ENCODE measurements at regions not wholly inside any gene's neighbourhood (a gene's known extent, or its start where the extent isn't known, plus 50 kb on each side); places are given as distances from the start of the nearest gene placed in this dataset.

GRCh38 chr7:68074242-68074641, 1077.6 kb downstream of the TYW1 start:
- TF ChIP-seq ZNF843 (tag by site-specific recombination; IDR thresholded peaks at IDR 0.05) = no peak
- TF ChIP-seq ZNF350 (tag by site-specific recombination; IDR thresholded peaks at IDR 0.05) = no peak
- no peak for TF ChIP-seq EGR2 (tag by site-specific recombination; IDR thresholded peaks at IDR 0.05; ENCODE audit: low read depth)

Data from HEK293 (cell line).